ENCODE measurements at regions not wholly inside any gene's neighbourhood (a gene's known extent, or its start where the extent isn't known, plus 50 kb on each side); places are given as distances from the start of the nearest gene placed in this dataset.

GRCh38 chr18:64806691-64807090, 657.8 kb upstream of the LINC00305 start:
- no peak for TF ChIP-seq EZH2 (IDR thresholded peaks at IDR 0.05; ENCODE audit: low read length, unreplicated experiment)
- TF ChIP-seq, protein P1, sequence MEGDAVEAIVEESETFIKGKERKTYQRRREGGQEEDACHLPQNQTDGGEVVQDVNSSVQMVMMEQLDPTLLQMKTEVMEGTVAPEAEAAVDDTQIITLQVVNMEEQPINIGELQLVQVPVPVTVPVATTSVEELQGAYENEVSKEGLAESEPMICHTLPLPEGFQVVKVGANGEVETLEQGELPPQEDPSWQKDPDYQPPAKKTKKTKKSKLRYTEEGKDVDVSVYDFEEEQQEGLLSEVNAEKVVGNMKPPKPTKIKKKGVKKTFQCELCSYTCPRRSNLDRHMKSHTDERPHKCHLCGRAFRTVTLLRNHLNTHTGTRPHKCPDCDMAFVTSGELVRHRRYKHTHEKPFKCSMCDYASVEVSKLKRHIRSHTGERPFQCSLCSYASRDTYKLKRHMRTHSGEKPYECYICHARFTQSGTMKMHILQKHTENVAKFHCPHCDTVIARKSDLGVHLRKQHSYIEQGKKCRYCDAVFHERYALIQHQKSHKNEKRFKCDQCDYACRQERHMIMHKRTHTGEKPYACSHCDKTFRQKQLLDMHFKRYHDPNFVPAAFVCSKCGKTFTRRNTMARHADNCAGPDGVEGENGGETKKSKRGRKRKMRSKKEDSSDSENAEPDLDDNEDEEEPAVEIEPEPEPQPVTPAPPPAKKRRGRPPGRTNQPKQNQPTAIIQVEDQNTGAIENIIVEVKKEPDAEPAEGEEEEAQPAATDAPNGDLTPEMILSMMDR (conservative IDR thresholded peaks at IDR 0.05; ENCODE audit: low read depth, low read length), result no peak

Measured in PC-3 (cell line).